ENCODE measurements at regions not wholly inside any gene's neighbourhood (a gene's known extent, or its start where the extent isn't known, plus 50 kb on each side); places are given as distances from the start of the nearest gene placed in this dataset.

GRCh38 chr12:42834062-42834461, 244.5 kb upstream of the PRICKLE1 start:
- dilution Hi-C loops (cut with MboI; ENCODE audit: extremely low pct_ligation_motif_present, low sequenced_read_pairs) = no loop called here
- H3K79me2 ChIP-seq (ENCODE audit: control insufficient read depth, insufficient read depth, low read length) = no peaks in the 10 kb centered on the region
- BruUV-seq (replicated peaks) = no TSS peak
- H3K9me1 ChIP-seq (replicated peaks; ENCODE audit: control insufficient read depth, extremely low read depth, insufficient read depth, low read length) = no peaks in the 10 kb centered on the region
- H2AFZ ChIP-seq (ENCODE audit: low read depth, low read length) = no peak overlapping the region
- FAIRE-seq (no peak), DNase-seq (ENCODE audit: low read depth, low spot score) (no peak)
- intact Hi-C loops (cut with micrococcal nuclease) = no loop called here
- TF ChIP-seq MAX (IDR thresholded peaks at IDR 0.05; ENCODE audit: insufficient read depth, insufficient read length) (no peak), EZH2 (IDR thresholded peaks at IDR 0.05; ENCODE audit: borderline replicate concordance, low read depth, low read length, severe bottlenecking) (no peak), GATA2 (IDR thresholded peaks at IDR 0.05; ENCODE audit: insufficient read depth, insufficient read length, low read depth, low read length) (no peak), FOS (IDR thresholded peaks at IDR 0.05; ENCODE audit: borderline replicate concordance, insufficient read depth, low read length) (no peak), JUN (IDR thresholded peaks at IDR 0.05; ENCODE audit: borderline replicate concordance, insufficient read depth, insufficient read length, low read depth) (no peak), POLR2AphosphoS5 (IDR thresholded peaks at IDR 0.05; ENCODE audit: insufficient read depth, low read depth, low read length) (no peak), CTCF (IDR thresholded peaks at IDR 0.05; ENCODE audit: extremely low read depth in 1 of 2, insufficient read depth in 1 of 2, low read depth in 1 of 2, low read length in 2 of 2) (no peak), POLR2A (IDR thresholded peaks at IDR 0.05; ENCODE audit: low read depth, low read length) (no peak)
- ChIA-PET POLR2A (no interaction called here), CTCF (no interaction called here)
- no peaks in the 10 kb centered on the region for H3K36me3 ChIP-seq (ENCODE audit: control insufficient read depth in 2 of 2, extremely low read depth in 1 of 2, insufficient read depth in 2 of 2, low read length in 2 of 2)
- H3K9me3 ChIP-seq (replicated peaks; ENCODE audit: control insufficient read depth, insufficient read depth, low read length) = no peaks in the 10 kb centered on the region
- no peak overlapping the region for H3K9ac ChIP-seq (replicated peaks; ENCODE audit: extremely low read depth, insufficient read depth, low read length)
- H3K4me3 ChIP-seq (replicated peaks in 1 of 3; ENCODE audit: insufficient read depth in 1 of 3, low read depth in 1 of 3, low read length in 3 of 3) = no peak overlapping the region
- H3K27ac ChIP-seq (ENCODE audit: insufficient read depth, low read depth, low read length) = no peak overlapping the region
- no peaks in the 10 kb centered on the region for H3K4me1 ChIP-seq (ENCODE audit: control insufficient read depth, extremely low read depth, insufficient read depth, low read length)
- no peaks in the 10 kb centered on the region for H4K20me1 ChIP-seq (replicated peaks; ENCODE audit: control insufficient read depth, extremely low read depth, insufficient read depth, low read length)
- H3K4me2 ChIP-seq (ENCODE audit: insufficient read depth, low read length) = no peak overlapping the region
- H3K27me3 ChIP-seq (ENCODE audit: control insufficient read depth in 2 of 2, insufficient read depth in 2 of 2, low read length in 2 of 2) = no peaks in the 10 kb centered on the region

Measured in endothelial cell of umbilical vein (primary cell).